ENCODE measurements at regions not wholly inside any gene's neighbourhood (a gene's known extent, or its start where the extent isn't known, plus 50 kb on each side); places are given as distances from the start of the nearest gene placed in this dataset.

DNA sequence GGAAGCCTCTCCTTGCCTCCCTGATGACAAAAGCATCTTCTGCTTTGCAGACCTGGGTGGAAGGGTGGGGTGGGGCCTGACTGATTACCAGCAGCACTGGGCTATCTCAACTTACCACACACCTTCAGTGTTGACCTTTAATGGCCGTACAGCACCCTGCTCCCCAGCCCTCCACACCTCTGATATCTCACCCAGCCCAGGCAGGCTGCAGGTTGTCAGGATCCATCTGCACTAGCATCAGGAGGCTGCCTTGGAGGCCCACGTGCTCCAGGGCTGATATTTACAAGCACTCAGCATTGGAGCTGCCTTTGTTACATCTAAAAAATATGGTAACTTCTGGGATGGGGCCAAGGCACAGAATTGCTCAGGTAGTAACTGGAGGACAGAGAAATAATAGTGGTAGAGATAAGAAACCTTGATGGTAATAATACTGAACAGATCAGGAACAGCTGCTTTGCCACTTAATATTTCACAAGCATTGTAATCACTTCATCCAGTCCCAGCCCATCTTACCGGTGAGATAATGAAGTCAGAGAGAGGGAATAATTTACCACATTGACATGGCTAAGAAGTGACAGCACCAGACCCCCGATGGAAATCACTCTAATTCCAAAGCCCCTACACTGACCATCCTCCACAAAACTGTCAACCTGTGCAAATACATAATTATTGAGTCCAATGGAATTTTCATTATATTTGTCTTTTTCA lies 125.2 kb upstream of the RFLNA start:
- peaks cover 22 to 26% of the 10 kb centered on the region in 2 experiments for H3K9me3 Mint-ChIP-seq
- Histone ChIP-seq H3K9ac (ENCODE audit: extremely low read depth, insufficient read length, low read length) (no peak overlapping the region), H3K79me2 (ENCODE audit: insufficient read depth, low read length) (no peaks in the 10 kb centered on the region), H2BK5ac (ENCODE audit: insufficient read length, low read length) (no peak overlapping the region), H3K9me3 (ENCODE audit: control insufficient read depth, low read depth, low read length) (no peaks in the 10 kb centered on the region), H3K23me2 (ENCODE audit: insufficient read length, low read depth, low read length, poor library complexity, severe bottlenecking) (no peaks in the 10 kb centered on the region), H4K20me1 (ENCODE audit: control insufficient read depth, insufficient read depth, insufficient read length) (no peaks in the 10 kb centered on the region), H3K56ac (ENCODE audit: insufficient read length, low read depth, low read length) (no peak overlapping the region), H2AFZ (ENCODE audit: low read length) (no peak overlapping the region), H3K27me3 (ENCODE audit: insufficient read depth, low read length) (no peaks in the 10 kb centered on the region), H3K79me1 (ENCODE audit: insufficient read depth, low read depth, low read length, poor library complexity, severe bottlenecking) (no peaks in the 10 kb centered on the region), H2BK20ac (ENCODE audit: low read depth, low read length, poor library complexity, severe bottlenecking) (no peak overlapping the region), H4K91ac (ENCODE audit: insufficient read length, low read depth, low read length) (no peak overlapping the region), H3K4me1 (ENCODE audit: insufficient read depth, low read length) (no peaks in the 10 kb centered on the region), H3T11ph (ENCODE audit: low read length) (no peak overlapping the region), H3K4me2 (ENCODE audit: insufficient read depth, insufficient read length, low read length) (no peak overlapping the region), H2BK12ac (ENCODE audit: insufficient read length, low read depth, low read length) (no peak overlapping the region), H3K14ac (ENCODE audit: insufficient read depth, low read length) (no peak overlapping the region), H2BK15ac (ENCODE audit: low read depth, low read length) (no peak overlapping the region), H4K8ac (replicated peaks; ENCODE audit: insufficient read length, low read depth, low read length) (no peak overlapping the region), H3K4ac (ENCODE audit: low read depth, low read length) (no peak overlapping the region), H4K5ac (ENCODE audit: insufficient read length, low read depth, low read length) (no peak overlapping the region), H2AK5ac (ENCODE audit: insufficient read length, low read length) (no peak overlapping the region), H3K27ac (ENCODE audit: insufficient read length, low read depth, low read length) (no peak overlapping the region), H3K18ac (ENCODE audit: insufficient read length, low read depth, low read length) (no peak overlapping the region), H2BK120ac (ENCODE audit: low read depth, low read length, poor library complexity, severe bottlenecking) (no peak overlapping the region), H3K23ac (ENCODE audit: insufficient read length, low read depth, low read length) (no peak overlapping the region)
- no peak overlapping the region for H3K27ac Mint-ChIP-seq
- peaks cover 6 to 7% of the 10 kb centered on the region in 2 experiments; a peak in 2 of 4 replicates for H3K4me1 Mint-ChIP-seq
- no CpG with 5 or more reads among the region's 4 CpGs for WGBS (ENCODE audit: extremely low coverage, insufficient read length, low lambda C conversion rate)
- peaks cover 11 to 21% (median 17%) of the 10 kb centered on the region in 3 experiments for H3K36me3 Mint-ChIP-seq (ENCODE audit: insufficient read depth in 1 of 3, low read depth in 3 of 3)
- H3K27me3 Mint-ChIP-seq (ENCODE audit: low read depth): peaks cover 3% of the 10 kb centered on the region
- TF ChIP-seq, protein P1, sequence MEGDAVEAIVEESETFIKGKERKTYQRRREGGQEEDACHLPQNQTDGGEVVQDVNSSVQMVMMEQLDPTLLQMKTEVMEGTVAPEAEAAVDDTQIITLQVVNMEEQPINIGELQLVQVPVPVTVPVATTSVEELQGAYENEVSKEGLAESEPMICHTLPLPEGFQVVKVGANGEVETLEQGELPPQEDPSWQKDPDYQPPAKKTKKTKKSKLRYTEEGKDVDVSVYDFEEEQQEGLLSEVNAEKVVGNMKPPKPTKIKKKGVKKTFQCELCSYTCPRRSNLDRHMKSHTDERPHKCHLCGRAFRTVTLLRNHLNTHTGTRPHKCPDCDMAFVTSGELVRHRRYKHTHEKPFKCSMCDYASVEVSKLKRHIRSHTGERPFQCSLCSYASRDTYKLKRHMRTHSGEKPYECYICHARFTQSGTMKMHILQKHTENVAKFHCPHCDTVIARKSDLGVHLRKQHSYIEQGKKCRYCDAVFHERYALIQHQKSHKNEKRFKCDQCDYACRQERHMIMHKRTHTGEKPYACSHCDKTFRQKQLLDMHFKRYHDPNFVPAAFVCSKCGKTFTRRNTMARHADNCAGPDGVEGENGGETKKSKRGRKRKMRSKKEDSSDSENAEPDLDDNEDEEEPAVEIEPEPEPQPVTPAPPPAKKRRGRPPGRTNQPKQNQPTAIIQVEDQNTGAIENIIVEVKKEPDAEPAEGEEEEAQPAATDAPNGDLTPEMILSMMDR (conservative IDR thresholded peaks at IDR 0.05): no peak
- no peak overlapping the region for H3K4me3 Mint-ChIP-seq
- DNase-seq: no peak

Measured in H9 (cell line).